Esophagus squamous epithelium (tissue), 5 donors: ENCODE measurements at regions not wholly inside any gene's neighbourhood (a gene's known extent, or its start where the extent isn't known, plus 50 kb on each side); places are given as distances from the start of the nearest gene placed in this dataset.
A peak's percentile ranks its signal among the peaks of the same experiment; 100 is the strongest.
"Not testable (repeated sequence)": the region's sequence is repeated elsewhere in the genome, so short reads cannot be mapped to it uniquely, and the experiment has no call there.

Source experiments
- DNase-seq: peaks from one replicate; lab custom pipeline; 2025; lab: John Stamatoyannopoulos, UW
- H3K27ac ChIP-seq, 4 donors: fragments of 200-600 bp; sonication (generic); one replicate each; pipeline ENCODE4 v1.5.1; 2016 to 2019; ENCODE audit warnings: mild to moderate bottlenecking in 1 of 4
- H3K27me3 ChIP-seq, 4 donors: fragments of 200-600 bp; sonication (generic); 1 replicate in 3 of 4; 2 replicates in 1 of 4; pipeline versions ENCODE4 v1.5.1 to v1.6.0; 2017 to 2021; ENCODE audit warnings: antibody characterized with exemption in 1 of 4
- H3K36me3 ChIP-seq, 3 donors: fragments of 200-600 bp; sonication (generic); one replicate each; pipeline ENCODE4 v1.5.1; 2016 to 2019
- H3K4me1 ChIP-seq, 3 donors: fragments of 200-600 bp; sonication (generic); one replicate each; pipeline ENCODE4 v1.5.1; 2017 to 2019
- H3K4me3 ChIP-seq, 4 donors: fragments of 200-600 bp; sonication (generic); 1 replicate in 3 of 4; 2 replicates in 1 of 4; pipeline ENCODE4 v1.5.1; 2016 to 2019; ENCODE audit warnings: mild to moderate bottlenecking in 2 of 4, moderate library complexity in 1 of 4
- H3K9me3 ChIP-seq, 3 donors: fragments of 200-600 bp; sonication (generic); one replicate each; pipeline ENCODE4 v1.5.1; 2016 to 2019
- POLR2A ChIP-seq, 4 donors: fragments of 450-650 bp; IDR thresholded peaks; one replicate each; pipeline ENCODE4 v1.6.1; 2017; ENCODE audit warnings: antibody characterized with exemption in 4 of 4, mild to moderate bottlenecking in 4 of 4, moderate library complexity in 3 of 4
- WGBS, 2 donors: methylation state at CpG; one replicate each; pipeline ENCODE4 v1.1.5; 2018; 5-methylcytosine and 5-hydroxymethylcytosine counted together
- intact Hi-C: fragments of 100-400 bp; cut with DNase I; formaldehyde crosslinking; loops from one replicate; pipeline ENCODE4 v1.15.0; 2022
- TF ChIP-seq, protein P1 (sequence below), 6 experiments: fragments of 450-650 bp in 4 of 6; fragments of 200-600 bp in 2 of 6; sonication (generic) in 2 of 6; IDR thresholded peaks; one replicate each; pipeline ENCODE4 v1.5.1; 2016 to 2019; ENCODE audit warnings: antibody characterized with exemption in 6 of 6, mild to moderate bottlenecking in 4 of 6, moderate library complexity in 4 of 6
- donor health status: DM: yes; HTN: yes; CAD: no.

DNA sequence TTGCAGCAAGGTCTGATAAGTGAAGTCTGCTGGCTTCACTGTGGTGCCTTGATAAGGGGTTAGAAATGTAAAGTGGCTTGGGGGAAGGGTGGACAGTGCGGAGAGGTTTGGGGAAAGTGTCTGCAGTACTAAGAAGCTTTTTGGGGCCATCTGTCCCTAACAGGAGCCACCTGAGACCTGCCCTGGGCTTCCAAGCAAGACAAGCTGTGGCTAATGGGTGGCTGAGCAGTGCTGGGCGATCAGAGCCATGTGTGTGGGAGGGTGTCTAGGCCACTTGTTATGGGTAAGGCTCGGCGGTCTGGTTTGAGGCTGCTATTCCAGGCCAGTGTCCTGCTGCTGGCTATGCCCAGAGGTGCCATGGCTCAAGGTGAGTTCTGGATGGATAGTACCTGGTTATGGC is 185.4 kb upstream of the MTMR8 start:
- DNase-seq, result no peak
- peaks cover 0 to under 1% (median 0%) of the 10 kb centered on the region in 4 donors for H3K27me3 ChIP-seq
- no peak for TF ChIP-seq POLR2A (IDR thresholded peaks at IDR 0.05)
- TF ChIP-seq, protein P1, sequence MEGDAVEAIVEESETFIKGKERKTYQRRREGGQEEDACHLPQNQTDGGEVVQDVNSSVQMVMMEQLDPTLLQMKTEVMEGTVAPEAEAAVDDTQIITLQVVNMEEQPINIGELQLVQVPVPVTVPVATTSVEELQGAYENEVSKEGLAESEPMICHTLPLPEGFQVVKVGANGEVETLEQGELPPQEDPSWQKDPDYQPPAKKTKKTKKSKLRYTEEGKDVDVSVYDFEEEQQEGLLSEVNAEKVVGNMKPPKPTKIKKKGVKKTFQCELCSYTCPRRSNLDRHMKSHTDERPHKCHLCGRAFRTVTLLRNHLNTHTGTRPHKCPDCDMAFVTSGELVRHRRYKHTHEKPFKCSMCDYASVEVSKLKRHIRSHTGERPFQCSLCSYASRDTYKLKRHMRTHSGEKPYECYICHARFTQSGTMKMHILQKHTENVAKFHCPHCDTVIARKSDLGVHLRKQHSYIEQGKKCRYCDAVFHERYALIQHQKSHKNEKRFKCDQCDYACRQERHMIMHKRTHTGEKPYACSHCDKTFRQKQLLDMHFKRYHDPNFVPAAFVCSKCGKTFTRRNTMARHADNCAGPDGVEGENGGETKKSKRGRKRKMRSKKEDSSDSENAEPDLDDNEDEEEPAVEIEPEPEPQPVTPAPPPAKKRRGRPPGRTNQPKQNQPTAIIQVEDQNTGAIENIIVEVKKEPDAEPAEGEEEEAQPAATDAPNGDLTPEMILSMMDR (IDR thresholded peaks at IDR 0.05), result no peak
- H3K4me1 ChIP-seq, result no peaks in the 10 kb centered on the region
- 77 to 80% methylated on average over 3 to 4 of the region's 4 CpGs for WGBS, 2 donors
- intact Hi-C loops, result no loop called here
- H3K27ac ChIP-seq, result no peak overlapping the region
- H3K36me3 ChIP-seq, result no peaks in the 10 kb centered on the region
- no peak overlapping the region for H3K4me3 ChIP-seq
- no peaks in the 10 kb centered on the region for H3K9me3 ChIP-seq

DNA sequence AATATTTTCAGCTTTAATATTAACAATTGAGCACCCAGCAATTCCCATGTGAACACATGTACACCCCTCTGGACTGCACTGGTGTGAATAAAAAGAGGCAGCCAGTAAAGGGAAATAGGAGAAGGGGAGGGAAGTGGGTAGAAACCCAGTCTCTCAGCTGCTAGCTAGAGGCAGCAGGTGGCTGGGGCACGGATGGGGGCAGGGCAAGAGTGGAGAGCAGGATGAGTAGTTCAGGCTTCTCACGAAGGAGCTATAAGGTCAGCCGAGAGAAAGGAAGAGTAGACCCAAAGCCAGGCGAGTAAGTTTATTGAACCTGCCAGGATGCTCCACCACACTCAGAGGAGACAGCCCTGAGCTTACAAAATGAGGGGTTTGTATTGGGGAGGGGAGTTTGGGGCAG is 184.8 kb upstream of the MTMR8 start:
- intact Hi-C loops, result no loop called here

DNA sequence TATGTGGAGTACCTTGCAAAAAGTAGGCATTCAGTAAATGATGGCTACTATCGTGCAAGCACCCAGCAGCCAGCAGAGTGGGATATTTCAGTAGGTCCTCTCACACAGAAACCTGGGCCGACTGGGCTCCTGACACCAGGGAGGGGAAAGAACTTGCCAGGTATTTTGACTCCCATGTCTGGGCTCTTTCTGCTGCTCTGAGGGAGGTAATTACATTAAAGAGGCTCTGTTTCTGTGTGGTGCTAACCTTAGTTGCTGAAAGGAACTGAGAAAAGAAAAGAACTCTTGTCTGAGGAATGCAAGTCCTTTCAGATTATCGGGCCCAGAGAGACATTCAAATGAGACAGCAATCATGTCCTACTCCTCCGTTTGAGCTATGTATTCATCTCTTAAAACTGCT is 175.8 kb upstream of the MTMR8 start:
- H3K4me1 ChIP-seq, result no peaks in the 10 kb centered on the region
- H3K27ac ChIP-seq, result no peak overlapping the region
- no peak for DNase-seq
- 57 to 64% methylated on average over 3 to 4 of the region's 4 CpGs for WGBS, 2 donors
- peaks cover 0 to 8% (median 0%) of the 10 kb centered on the region in 3 donors for H3K9me3 ChIP-seq
- TF ChIP-seq, protein P1 (IDR thresholded peaks at IDR 0.05), result no peak
- TF ChIP-seq POLR2A (IDR thresholded peaks at IDR 0.05), result no peak
- no peaks in the 10 kb centered on the region for H3K36me3 ChIP-seq
- H3K27me3 ChIP-seq, result no peaks in the 10 kb centered on the region
- H3K4me3 ChIP-seq, result no peak overlapping the region
- intact Hi-C loops, result no loop called here

More for the DNA sequence above, 184.8 kb upstream of the MTMR8 start:
- Histone ChIP-seq H3K4me1 (no peaks in the 10 kb centered on the region), H3K27me3 (no peaks in the 10 kb centered on the region), H3K9me3 (no peaks in the 10 kb centered on the region), H3K4me3 (no peak overlapping the region), H3K27ac (no peak overlapping the region), H3K36me3 (no peaks in the 10 kb centered on the region)
- no peak for DNase-seq
- 14 to 44% methylated on average over 4 of the region's 4 CpGs for WGBS, 2 donors
- TF ChIP-seq, protein P1 (IDR thresholded peaks at IDR 0.05), result no peak
- TF ChIP-seq POLR2A (IDR thresholded peaks at IDR 0.05), result no peak

DNA sequence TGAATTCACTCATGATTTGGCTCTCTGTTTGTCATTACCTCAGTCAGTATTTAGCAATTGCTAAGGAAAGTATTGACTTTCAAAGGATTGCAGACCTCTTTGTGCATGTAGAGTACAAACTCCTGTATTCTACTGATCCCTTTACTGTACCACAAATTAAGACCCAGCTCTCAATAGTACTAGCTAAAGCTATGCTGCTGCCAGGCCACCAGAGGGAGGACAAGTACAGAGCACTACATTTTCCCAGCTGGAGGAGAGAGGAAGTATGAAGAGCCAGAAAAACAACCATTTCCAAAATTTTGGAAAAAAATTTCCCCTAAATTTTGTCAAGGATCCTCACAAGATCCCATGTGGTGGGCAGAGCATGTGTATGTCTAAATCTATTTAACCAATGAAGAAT is 175.0 kb upstream of the MTMR8 start:
- no peaks in the 10 kb centered on the region for H3K27me3 ChIP-seq
- no peaks in the 10 kb centered on the region for H3K36me3 ChIP-seq
- intact Hi-C loops, result no loop called here
- H3K4me1 ChIP-seq, result no peaks in the 10 kb centered on the region
- TF ChIP-seq, protein P1 (IDR thresholded peaks at IDR 0.05), result peak in 1 of 6 experiments; percentile 25
- TF ChIP-seq POLR2A (IDR thresholded peaks at IDR 0.05), result no peak
- no peak overlapping the region for H3K4me3 ChIP-seq
- no peak overlapping the region for H3K27ac ChIP-seq
- DNase-seq, result no peak
- H3K9me3 ChIP-seq, result peaks cover 0 to 8% (median 0%) of the 10 kb centered on the region in 3 donors

DNA sequence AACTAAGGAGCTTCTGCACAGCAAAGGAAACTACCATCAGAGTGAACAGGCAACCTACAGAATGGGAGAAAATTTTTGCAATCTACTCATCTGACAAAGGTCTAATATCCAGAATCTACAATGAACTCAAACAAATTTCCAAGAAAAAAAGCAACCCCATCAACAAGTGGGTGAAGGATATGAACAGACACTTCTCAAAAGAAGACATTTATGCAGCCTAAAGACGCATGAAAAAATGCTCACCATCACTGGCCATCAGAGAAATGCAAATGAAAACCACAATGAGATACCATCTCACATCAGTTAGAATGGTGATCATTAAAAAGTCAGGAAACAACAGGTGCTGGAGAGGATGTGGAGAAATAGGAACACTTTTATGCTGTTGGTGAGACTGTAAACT is 170.1 kb upstream of the MTMR8 start:
- H3K27ac ChIP-seq, H3K9me3 ChIP-seq, H3K27me3 ChIP-seq, DNase-seq, H3K36me3 ChIP-seq, H3K4me1 ChIP-seq, H3K4me3 ChIP-seq, intact Hi-C loops: not testable (repeated sequence)
- 57 to 67% methylated on average over 1 of the region's 1 CpG for WGBS, 2 donors

DNA sequence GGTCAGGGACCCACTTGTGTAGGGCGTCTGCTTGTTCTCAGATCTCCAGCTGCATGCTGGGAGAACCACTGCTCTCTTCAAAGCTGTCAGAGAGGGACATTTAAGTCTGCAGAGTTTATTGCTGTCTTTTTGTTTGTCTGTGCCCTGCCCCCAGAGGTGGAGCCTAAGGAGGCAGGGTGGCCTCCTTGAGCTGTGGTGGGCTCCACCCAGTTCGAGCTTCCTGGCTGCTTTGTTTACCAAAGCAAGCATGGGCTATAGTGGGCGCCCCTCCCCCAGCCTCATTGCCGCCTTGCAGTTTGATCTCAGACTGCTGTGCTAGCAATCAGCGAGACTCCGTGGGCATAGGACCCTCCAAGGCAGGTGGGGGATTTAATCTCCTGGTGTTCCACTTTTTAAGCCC is 154.0 kb upstream of the MTMR8 start:
- H3K9me3 ChIP-seq, intact Hi-C loops, H3K4me3 ChIP-seq, H3K27ac ChIP-seq, H3K36me3 ChIP-seq, H3K27me3 ChIP-seq, DNase-seq, H3K4me1 ChIP-seq: not testable (repeated sequence)
- WGBS, 2 donors, result 43 to 63% methylated on average over 4 of the region's 6 CpGs
